Testis (tissue), 2 donors: ENCODE measurements at regions not wholly inside any gene's neighbourhood (a gene's known extent, or its start where the extent isn't known, plus 50 kb on each side); places are given as distances from the start of the nearest gene placed in this dataset.

Experiments
- DNase-seq: peaks from one replicate; pipeline ENCODE4 v3.0.0-alpha.2; 2019
- H3K27ac ChIP-seq, 2 donors: fragments of 200-600 bp; sonication (generic); one replicate each; pipeline ENCODE4 v1.5.1; 2019
- H3K27me3 ChIP-seq: fragments of 200-600 bp; sonication (generic); one replicate; pipeline ENCODE4 v1.5.1; 2019
- H3K36me3 ChIP-seq: fragments of 200-600 bp; sonication (generic); one replicate; pipeline ENCODE4 v1.5.1; 2017; ENCODE audit warnings: low read depth; ENCODE audit errors: missing control alignments
- H3K4me1 ChIP-seq: fragments of 200-600 bp; sonication (generic); one replicate; pipeline ENCODE4 v1.5.1; 2019
- H3K4me3 ChIP-seq, 2 donors: fragments of 200-600 bp; sonication (generic); one replicate each; pipeline ENCODE4 v1.5.1; 2017 to 2019
- H3K9me3 ChIP-seq: fragments of 200-600 bp; sonication (generic); one replicate; pipeline ENCODE4 v1.5.1; 2017
- POLR2A ChIP-seq: fragments of 450-650 bp; IDR thresholded peaks from one replicate; pipeline ENCODE4 v1.6.1; 2017; ENCODE audit warnings: antibody characterized with exemption, mild to moderate bottlenecking, moderate library complexity
- WGBS, 2 donors: methylation state at CpG; one replicate each; pipeline ENCODE4 v1.1.5; 2018; 5-methylcytosine and 5-hydroxymethylcytosine counted together
- intact Hi-C: fragments of 100-400 bp; cut with DNase I; formaldehyde crosslinking; loops from one replicate; pipeline ENCODE4 v1.15.1; 2023; ENCODE audit warnings: low total_unique reads
- TF ChIP-seq, protein P1 (sequence below), 3 experiments: fragments of 450-650 bp in 2 of 3; fragments of 200-600 bp in 1 of 3; sonication (generic) in 1 of 3; IDR thresholded peaks; one replicate each; pipeline ENCODE4 v1.5.1; 2016 to 2019; ENCODE audit warnings: antibody characterized with exemption in 3 of 3, mild to moderate bottlenecking in 2 of 3, moderate library complexity in 1 of 3

DNA sequence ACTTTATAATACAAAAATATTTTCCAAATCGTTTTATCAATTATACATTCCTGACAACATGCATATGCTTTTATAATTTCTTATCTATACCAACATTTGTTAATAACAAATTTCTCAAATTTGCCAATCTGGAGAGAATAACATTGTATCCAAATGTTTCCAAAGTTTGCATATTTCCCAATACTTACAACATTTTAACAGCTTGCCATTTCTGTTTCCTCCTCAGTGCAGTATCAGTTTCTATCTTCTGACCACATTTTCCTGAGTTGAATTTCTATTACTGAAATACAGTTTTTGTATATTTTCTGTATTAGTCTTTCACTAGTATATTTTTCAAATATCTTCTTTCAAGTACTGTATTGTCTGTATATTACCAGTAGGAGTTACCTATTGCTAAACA lies 1594.3 kb downstream of the PLA2G4A start:
- H3K4me3 ChIP-seq: no peak overlapping the region
- 58 to 69% methylated on average over 1 of the region's 1 CpG for WGBS, 2 donors
- H3K4me1 ChIP-seq: no peaks in the 10 kb centered on the region

DNA sequence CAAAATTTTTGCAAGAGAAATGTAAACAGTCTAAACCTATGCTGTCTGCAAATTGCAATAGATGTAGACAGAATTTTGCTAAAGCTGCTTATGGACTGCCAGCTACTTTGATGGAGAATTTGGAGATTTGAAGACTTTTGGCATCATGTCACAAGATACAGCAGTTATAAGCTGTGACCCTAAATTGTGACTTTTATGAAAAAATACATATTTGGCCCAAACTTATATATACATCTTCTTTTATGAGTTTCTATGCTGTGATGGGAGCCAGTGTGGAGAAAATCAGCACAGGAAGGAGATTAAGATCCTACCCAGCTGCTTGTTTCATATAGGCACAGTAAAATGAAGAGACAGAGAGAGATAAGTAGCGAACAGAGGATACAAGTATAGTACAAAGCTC lies 1595.4 kb downstream of the PLA2G4A start:
- DNase-seq: no peak
- Histone ChIP-seq H3K9me3 (no peaks in the 10 kb centered on the region), H3K4me1 (no peaks in the 10 kb centered on the region), H3K27ac (no peak overlapping the region), H3K27me3 (no peaks in the 10 kb centered on the region), H3K36me3 (no peaks in the 10 kb centered on the region), H3K4me3 (no peak overlapping the region)
- TF ChIP-seq, protein P1, sequence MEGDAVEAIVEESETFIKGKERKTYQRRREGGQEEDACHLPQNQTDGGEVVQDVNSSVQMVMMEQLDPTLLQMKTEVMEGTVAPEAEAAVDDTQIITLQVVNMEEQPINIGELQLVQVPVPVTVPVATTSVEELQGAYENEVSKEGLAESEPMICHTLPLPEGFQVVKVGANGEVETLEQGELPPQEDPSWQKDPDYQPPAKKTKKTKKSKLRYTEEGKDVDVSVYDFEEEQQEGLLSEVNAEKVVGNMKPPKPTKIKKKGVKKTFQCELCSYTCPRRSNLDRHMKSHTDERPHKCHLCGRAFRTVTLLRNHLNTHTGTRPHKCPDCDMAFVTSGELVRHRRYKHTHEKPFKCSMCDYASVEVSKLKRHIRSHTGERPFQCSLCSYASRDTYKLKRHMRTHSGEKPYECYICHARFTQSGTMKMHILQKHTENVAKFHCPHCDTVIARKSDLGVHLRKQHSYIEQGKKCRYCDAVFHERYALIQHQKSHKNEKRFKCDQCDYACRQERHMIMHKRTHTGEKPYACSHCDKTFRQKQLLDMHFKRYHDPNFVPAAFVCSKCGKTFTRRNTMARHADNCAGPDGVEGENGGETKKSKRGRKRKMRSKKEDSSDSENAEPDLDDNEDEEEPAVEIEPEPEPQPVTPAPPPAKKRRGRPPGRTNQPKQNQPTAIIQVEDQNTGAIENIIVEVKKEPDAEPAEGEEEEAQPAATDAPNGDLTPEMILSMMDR (IDR thresholded peaks at IDR 0.05): no peak
- TF ChIP-seq POLR2A: no peak
- intact Hi-C loops: no loop called here
- 81 to 86% methylated on average over 1 of the region's 1 CpG for WGBS, 2 donors

More for the DNA sequence above, 1594.3 kb downstream of the PLA2G4A start:
- Histone ChIP-seq H3K27me3 (no peaks in the 10 kb centered on the region), H3K9me3 (no peaks in the 10 kb centered on the region), H3K27ac (no peak overlapping the region), H3K36me3 (no peaks in the 10 kb centered on the region)
- no peak for DNase-seq
- intact Hi-C loops: no loop called here
- TF ChIP-seq, protein P1 (IDR thresholded peaks at IDR 0.05): no peak
- TF ChIP-seq POLR2A: no peak

- TF ChIP-seq POLR2A: no peak
- TF ChIP-seq, protein P1 (IDR thresholded peaks at IDR 0.05): no peak
- Histone ChIP-seq H3K4me1 (no peaks in the 10 kb centered on the region), H3K36me3 (no peaks in the 10 kb centered on the region), H3K27me3 (no peaks in the 10 kb centered on the region), H3K27ac (no peak overlapping the region), H3K4me3 (no peak overlapping the region), H3K9me3 (no peaks in the 10 kb centered on the region)
- DNase-seq: no peak
- WGBS, 2 donors: 55 to 85% methylated on average over 4 of the region's 4 CpGs
- intact Hi-C loops: no loop called here
Observed at GRCh38 chr1:188425687-188426086, 1596.9 kb downstream of the PLA2G4A start.

DNA sequence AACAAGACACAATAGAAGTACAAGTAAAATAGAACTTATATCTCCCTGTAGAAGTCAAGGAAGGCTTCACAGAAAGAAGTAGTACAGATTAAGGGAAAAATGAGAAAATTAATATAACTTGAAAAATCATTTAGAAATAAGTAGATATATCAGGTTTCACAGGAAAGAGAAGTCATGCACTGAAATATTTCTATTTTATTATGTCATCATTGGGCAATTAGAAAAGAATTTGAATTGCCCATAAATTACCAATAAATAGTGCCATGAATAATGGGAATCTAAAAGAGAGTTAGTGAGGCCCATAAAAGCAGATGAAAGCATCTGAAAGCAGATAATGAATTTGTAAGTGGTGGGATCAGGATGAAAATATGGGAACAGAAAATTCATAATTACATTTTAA lies 1597.8 kb downstream of the PLA2G4A start:
- intact Hi-C loops: no loop called here
- no peaks in the 10 kb centered on the region for H3K4me1 ChIP-seq
- no peak for DNase-seq
- no peak overlapping the region for H3K4me3 ChIP-seq
- TF ChIP-seq POLR2A: no peak
- TF ChIP-seq, protein P1 (IDR thresholded peaks at IDR 0.05): no peak
- H3K27me3 ChIP-seq: no peaks in the 10 kb centered on the region
- H3K36me3 ChIP-seq: no peaks in the 10 kb centered on the region
- H3K9me3 ChIP-seq: no peaks in the 10 kb centered on the region
- H3K27ac ChIP-seq: no peak overlapping the region

GRCh38 chr1:188427642-188428041 lies 1598.9 kb downstream of the PLA2G4A start:
- no peaks in the 10 kb centered on the region for H3K9me3 ChIP-seq
- WGBS, 2 donors: 53 to 56% methylated on average over 2 of the region's 2 CpGs
- H3K27ac ChIP-seq: no peak overlapping the region
- no peaks in the 10 kb centered on the region for H3K4me1 ChIP-seq
- no peaks in the 10 kb centered on the region for H3K27me3 ChIP-seq
- H3K36me3 ChIP-seq: no peaks in the 10 kb centered on the region
- intact Hi-C loops: no loop called here
- TF ChIP-seq, protein P1 (IDR thresholded peaks at IDR 0.05): no peak
- no peak for TF ChIP-seq POLR2A
- no peak for DNase-seq
- no peak overlapping the region for H3K4me3 ChIP-seq
